GM18861 (cell line): ENCODE measurements at regions not wholly inside any gene's neighbourhood (a gene's known extent, or its start where the extent isn't known, plus 50 kb on each side); places are given as distances from the start of the nearest gene placed in this dataset.

Source experiments
- ATAC-seq: cut with Tn5 transposase; IDR thresholded peaks from one replicate; pipeline ENCODE4 v1.9.1; 2021; ENCODE audit not compliant: unreplicated experiment

GRCh38 chr17:5693821-5694220 is 109.5 kb upstream of the NLRP1 start:
- ATAC-seq, result no peak

- no peak for ATAC-seq
Observed at GRCh38 chr17:5694551-5694950, 110.2 kb upstream of the NLRP1 start.

DNA sequence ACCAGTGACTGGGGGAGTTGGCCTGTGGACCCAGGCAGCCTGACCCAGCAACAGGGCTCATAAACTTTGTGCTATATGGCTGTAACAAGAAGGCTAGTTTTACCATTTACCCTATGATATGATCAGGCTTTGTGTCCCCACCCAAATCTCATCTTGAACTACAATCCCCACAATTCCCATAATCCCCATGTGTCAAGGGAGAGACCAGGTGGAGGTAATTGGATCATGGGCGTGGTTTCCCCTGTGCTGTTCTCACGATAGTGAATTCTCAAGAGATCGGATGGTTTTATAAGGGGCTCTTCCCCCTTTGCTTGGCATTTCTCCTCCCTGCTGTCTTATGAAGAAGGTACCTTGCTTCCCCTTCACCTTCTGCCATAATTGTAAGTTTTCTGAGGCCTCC is 111.2 kb upstream of the NLRP1 start:
- no peak for ATAC-seq

GRCh38 chr17:5698959-5699358 is 114.7 kb upstream of the NLRP1 start:
- ATAC-seq, result no peak

GRCh38 chr17:5699814-5700213 is 115.5 kb upstream of the NLRP1 start:
- ATAC-seq, result no peak

DNA sequence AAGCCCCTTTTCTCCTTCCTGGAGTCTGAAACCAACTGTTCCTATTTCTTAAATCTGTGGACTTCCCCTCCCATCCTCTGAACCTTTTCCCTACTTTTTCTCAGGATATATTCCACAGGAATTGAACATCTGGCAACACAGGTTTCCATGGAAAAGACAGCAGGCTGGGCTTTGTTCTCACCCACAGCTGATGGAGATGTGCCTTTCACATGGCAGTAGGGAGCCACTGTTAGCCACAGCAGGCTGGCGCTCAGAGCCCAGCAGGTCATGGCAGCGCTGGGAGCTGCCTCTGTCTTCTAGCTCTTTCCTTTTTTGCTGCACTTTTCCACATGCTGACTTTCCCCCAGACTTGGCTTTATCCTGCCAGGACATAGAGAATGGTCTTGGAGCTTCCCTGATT is 116.4 kb upstream of the NLRP1 start:
- no peak for ATAC-seq

- ATAC-seq, result no peak
Observed at GRCh38 chr17:5701381-5701780, 117.1 kb upstream of the NLRP1 start.

DNA sequence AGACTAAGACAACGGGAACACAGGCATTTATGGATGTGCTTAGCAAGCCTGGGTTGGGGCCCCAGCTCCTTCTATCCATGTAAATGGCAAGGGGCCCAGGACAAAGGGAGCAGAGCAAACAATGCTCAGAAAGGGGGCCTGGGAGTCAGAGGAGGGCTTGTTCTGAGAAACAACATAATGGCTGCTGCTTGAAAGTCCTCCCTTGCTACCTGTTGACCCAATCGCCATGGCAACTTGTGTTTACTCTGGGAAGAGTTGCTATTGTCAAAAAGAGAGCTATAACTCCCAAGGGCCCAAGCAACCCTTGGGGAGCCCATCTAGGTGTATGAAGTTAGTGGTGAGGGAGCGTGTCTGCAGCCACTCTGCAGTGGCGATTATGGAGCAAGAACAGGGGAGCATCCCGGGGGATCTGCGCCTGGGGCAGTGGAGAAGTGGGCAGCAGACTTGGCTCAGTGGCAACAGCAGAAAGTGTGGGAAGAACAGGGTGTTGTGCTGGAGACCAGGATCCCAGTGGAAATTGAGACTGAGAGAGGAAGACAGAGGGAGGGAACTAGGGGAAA is 118.7 kb upstream of the NLRP1 start:
- no peak for ATAC-seq

DNA sequence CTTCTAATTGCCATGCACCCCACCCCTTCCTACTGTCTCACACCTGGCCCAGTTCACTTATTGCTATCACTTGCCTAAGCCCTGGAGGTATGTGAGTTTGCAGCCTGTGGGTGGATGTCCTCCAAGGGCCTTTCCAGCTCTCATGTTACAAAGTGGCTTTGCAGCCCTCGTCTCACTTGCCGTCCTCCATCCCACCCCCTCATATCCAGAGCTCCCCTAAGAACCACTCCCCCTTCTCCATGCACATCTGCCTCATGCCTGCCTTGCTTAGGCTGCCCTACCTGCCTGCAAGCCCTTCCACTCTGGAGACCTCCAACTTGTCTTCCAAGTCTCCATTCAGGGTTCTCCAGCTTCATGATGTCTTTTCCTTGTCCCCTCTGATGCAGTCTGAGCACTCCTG is 119.4 kb upstream of the NLRP1 start:
- no peak for ATAC-seq

GRCh38 chr17:5705081-5705875 is 121.0 kb upstream of the NLRP1 start:
- ATAC-seq, result no peak

DNA sequence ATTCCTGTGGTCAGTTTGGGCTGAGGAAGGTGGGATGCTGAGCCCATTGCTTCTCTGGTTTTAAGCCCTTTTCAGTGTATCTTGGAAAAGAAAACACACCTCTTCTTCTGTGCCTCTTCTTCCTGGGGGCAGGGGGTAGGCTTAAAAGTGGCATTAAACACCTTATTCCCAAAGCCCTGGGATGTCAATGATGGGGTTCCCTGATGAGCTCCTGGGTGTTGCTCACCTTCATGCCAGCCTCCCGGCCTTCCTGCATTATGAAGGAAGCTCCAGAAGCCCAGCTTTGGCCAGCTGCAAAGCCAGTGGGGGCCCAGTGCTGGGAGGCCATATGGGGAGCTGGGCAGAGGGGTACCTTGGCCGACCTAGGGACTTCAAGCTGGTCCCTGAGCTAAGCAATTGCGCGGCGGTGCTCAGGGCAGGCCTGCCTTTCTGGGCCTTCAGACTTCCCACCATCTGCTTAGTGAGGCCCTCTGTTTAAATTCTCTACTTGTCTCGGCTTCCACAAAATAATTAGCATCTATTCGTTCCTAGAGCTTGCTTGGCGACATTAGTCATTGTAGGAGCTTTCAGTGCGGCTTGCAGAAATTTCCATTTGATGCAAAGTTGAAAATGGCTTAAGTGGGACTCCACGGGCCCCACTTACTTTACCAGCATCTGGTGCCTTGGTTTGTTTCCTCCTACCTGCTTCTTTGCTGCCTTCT is 121.7 kb upstream of the NLRP1 start:
- no peak for ATAC-seq

DNA sequence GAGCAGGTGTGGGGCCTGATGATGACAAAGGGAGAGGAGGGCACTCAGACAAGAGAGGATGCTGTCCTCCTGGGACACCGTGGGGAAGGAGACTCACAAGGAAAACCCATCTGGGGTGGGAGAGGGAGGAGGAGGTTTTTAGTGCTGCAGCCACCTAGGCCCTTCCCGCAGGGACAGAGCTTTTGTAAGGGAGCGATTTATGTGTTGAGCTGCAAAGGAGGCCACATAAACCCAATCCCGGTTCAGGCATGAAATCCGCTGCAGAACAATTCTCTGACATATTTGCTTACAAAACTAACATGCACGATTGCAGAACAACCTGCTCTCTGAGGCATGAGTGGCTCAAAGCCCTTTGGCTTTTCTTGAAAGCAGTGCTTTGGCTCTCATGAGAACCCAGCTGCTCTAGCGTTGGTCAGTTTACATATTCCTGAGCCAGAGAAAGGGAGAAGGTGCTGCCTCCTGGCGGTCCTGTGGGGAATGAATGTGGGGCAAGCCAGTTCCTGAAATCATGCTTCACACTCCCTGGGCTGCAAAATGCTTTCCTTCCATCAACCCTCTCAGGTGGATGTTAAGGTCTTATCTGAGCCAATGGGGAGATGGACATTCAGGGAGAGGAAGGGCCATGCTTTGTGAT is 122.4 kb upstream of the NLRP1 start:
- ATAC-seq, result no peak

DNA sequence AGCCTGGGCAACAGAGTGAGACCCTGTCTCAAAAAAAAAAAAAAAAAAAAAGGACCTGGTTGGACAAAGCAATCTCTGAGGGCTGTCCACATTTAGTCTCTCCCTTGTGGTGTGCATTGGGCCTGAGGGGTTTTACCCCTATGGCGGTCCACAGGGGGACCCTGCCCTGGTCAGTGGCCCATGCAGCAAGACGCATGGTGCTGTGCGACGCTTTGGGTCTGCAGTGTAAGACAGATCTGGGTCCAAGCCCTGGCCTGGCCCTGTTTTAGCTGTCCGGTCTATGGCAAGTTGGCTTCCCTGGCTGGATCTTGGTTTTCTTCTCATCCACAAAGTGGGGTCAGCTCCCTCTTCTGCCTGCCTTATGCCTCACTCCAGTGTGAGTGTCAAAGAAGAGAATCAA is 123.2 kb upstream of the NLRP1 start:
- ATAC-seq, result no peak

GRCh38 chr17:5708344-5708743 is 124.0 kb upstream of the NLRP1 start:
- ATAC-seq, result no peak

- ATAC-seq, result no peak
Observed at GRCh38 chr17:5711344-5711743, 127.0 kb upstream of the NLRP1 start.

DNA sequence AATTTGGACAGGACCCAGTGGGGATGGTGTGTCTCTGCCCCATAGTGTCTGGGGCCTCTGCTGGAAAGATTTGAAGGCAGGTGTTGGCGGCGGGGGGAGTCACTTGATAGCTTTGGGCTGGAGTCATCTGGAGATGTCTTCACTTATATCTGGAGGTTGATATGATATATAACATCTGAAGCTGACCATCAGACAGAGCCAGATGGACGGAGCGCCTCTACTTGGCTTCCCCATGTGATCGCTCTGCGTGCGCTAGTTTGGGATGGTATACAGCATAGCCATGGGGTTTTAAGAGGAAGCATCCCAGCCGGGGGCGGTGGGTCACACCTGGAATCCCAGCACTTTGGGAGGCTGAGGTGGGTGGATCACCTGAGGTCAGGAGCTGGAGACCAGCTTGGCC is 130.7 kb upstream of the NLRP1 start:
- ATAC-seq, result no peak

GRCh38 chr17:5715478-5715877 is 131.2 kb upstream of the NLRP1 start:
- ATAC-seq, result no peak

DNA sequence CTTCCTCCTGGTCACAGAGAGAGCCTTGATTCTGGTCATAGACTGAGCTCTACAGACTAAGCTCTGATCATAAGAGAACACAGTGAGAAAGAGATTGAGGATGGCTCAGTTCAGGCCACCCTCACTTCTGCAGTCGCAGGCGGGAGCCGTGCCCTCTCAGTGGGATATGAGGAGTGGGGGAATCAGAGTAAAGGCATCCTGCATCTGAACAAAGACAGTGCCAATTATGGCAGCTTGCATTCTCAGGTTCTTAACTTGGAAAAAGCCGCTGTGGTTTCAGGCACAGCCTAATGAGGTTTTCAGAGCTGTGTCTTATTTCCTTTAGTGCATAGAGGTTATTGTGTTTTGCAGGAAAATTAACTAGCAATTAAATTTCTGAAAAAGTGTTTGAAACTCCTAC is 134.4 kb upstream of the NLRP1 start:
- no peak for ATAC-seq

- ATAC-seq, result no peak
Observed at GRCh38 chr17:5719976-5720375, 135.7 kb upstream of the NLRP1 start.

DNA sequence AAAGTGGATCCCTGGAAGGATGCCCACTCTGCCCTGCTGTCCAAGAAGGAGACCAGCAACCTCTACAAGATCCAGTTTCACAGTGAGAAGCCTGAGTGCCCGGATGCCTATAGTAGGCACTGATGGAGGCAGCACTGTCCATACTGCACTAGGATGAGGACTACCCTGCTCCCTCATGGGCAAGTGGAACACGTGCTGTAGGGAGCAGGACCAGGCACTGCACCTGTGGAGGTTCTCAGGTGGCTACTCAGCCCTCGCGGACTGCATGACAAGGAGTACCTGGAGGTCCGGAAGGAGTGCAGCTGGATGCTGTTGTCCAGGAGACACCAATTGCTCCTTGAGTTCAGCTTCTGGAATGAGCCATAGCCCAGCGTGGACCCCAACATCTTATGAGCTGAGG is 146.1 kb upstream of the NLRP1 start:
- no peak for ATAC-seq

DNA sequence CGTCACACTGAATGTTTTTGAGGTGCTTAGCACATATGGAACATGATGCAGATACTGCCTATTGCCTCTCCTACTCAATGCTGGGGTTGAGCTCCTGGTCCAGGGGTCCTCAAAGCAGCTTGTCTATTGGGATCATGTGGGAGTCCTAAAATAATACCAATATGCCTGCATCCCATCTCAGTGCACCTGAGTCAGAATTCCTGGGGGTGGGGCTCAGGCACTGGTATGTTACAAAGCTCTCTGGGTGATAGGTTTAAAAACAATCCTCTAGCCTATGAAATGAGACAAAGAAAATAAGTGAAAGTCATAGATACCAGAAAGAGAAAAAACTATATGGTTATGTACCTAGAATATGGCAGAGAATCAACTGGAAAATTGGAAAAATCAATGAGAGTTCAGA is 156.6 kb upstream of the NLRP1 start:
- no peak for ATAC-seq

DNA sequence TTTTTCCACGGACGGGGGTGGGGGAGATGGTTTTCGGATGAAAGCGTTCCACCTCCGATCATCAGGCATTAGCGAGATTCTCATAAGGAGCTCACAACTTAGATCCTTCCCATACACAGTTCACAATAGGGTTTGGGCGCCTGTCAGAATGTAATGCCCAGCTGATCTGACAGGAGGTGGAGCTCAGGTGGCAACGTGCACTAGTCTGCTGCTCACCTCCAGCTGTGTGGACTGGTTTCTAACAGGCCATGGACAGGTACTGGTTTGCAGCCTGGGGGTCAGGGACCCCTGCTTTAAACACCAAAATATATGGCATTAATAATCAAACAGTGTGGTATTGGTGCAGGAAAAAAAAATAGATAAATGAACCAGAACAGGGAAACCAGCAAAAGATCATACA is 157.5 kb upstream of the NLRP1 start:
- ATAC-seq, result no peak
